ENCODE measurements at regions not wholly inside any gene's neighbourhood (a gene's known extent, or its start where the extent isn't known, plus 50 kb on each side); places are given as distances from the start of the nearest gene placed in this dataset.

DNA sequence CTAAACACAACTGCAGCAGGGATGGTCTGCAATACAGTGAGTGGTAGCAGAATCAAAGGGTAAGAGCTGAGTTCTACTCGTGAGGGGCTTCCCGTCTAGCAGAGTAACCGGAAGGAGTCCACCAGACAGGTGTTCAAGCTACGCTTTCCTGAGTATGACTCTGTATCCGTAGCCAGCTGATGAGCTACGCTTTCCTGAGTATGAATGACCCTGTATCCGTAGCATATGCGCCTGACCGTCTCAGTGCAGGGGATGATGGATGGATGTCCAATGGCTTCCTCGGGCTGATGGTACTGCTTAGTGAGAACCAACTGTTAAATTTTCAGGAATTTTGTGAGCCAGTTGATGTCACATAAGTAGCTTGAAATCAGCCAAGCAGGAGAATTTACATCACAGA, 244.1 kb upstream of the MYT1L start:
- Histone ChIP-seq H3K27me3 (ENCODE audit: control insufficient read depth, low read length) (no peaks in the 10 kb centered on the region), H3F3A (ENCODE audit: control insufficient read depth, insufficient read depth) (no peaks in the 10 kb centered on the region), H4K20me1 (ENCODE audit: control insufficient read depth, insufficient read depth, low read depth, low read length) (no peaks in the 10 kb centered on the region), H3K36me3 (ENCODE audit: control insufficient read depth, low read length) (no peaks in the 10 kb centered on the region), H3K27ac (ENCODE audit: low read depth, low read length) (no peak overlapping the region), H3K4me1 (ENCODE audit: control insufficient read depth, low read length) (no peaks in the 10 kb centered on the region), H3K9me2 (replicated peaks; ENCODE audit: control insufficient read depth, low read length) (no peaks in the 10 kb centered on the region), H3K79me2 (ENCODE audit: control insufficient read depth, low read length) (no peaks in the 10 kb centered on the region), H3K9me3 (ENCODE audit: control insufficient read depth, insufficient read depth, low read length) (peaks cover 30% of the 10 kb centered on the region; the same call in 1 of the 2 replicates), H3K4me2 (ENCODE audit: low read length) (no peak overlapping the region), H3K4me3 (ENCODE audit: low read length) (no peak overlapping the region)
- TF ChIP-seq CTCF (IDR thresholded peaks at IDR 0.05; ENCODE audit: low read depth, low read length, poor library complexity, severe bottlenecking) (no peak), EZH2phosphoT487 (IDR thresholded peaks at IDR 0.05; ENCODE audit: borderline replicate concordance, low read length) (no peak)

- Histone ChIP-seq H3K4me3 (ENCODE audit: low read length) (no peak overlapping the region), H3K9me3 (ENCODE audit: control insufficient read depth, insufficient read depth, low read length) (peaks cover 30% of the 10 kb centered on the region; the same call in 1 of the 2 replicates), H3K27ac (ENCODE audit: low read depth, low read length) (no peak overlapping the region), H4K20me1 (ENCODE audit: control insufficient read depth, insufficient read depth, low read depth, low read length) (no peaks in the 10 kb centered on the region), H3K9me2 (replicated peaks; ENCODE audit: control insufficient read depth, low read length) (no peaks in the 10 kb centered on the region), H3K27me3 (ENCODE audit: control insufficient read depth, low read length) (no peaks in the 10 kb centered on the region), H3F3A (ENCODE audit: control insufficient read depth, insufficient read depth) (no peaks in the 10 kb centered on the region), H3K4me1 (ENCODE audit: control insufficient read depth, low read length) (no peaks in the 10 kb centered on the region), H3K4me2 (ENCODE audit: low read length) (no peak overlapping the region), H3K36me3 (ENCODE audit: control insufficient read depth, low read length) (no peaks in the 10 kb centered on the region), H3K79me2 (ENCODE audit: control insufficient read depth, low read length) (no peaks in the 10 kb centered on the region)
- TF ChIP-seq EZH2phosphoT487 (IDR thresholded peaks at IDR 0.05; ENCODE audit: borderline replicate concordance, low read length) (no peak), CTCF (IDR thresholded peaks at IDR 0.05; ENCODE audit: low read depth, low read length, poor library complexity, severe bottlenecking) (no peak)
Observed at GRCh38 chr2:2574401-2575180, 243.5 kb upstream of the MYT1L start.

- H3F3A ChIP-seq (ENCODE audit: control insufficient read depth, insufficient read depth) = no peaks in the 10 kb centered on the region
- H3K4me2 ChIP-seq (ENCODE audit: low read length) = no peak overlapping the region
- no peak overlapping the region for H3K27ac ChIP-seq (ENCODE audit: low read depth, low read length)
- H3K36me3 ChIP-seq (ENCODE audit: control insufficient read depth, low read length) = no peaks in the 10 kb centered on the region
- no peaks in the 10 kb centered on the region for H3K79me2 ChIP-seq (ENCODE audit: control insufficient read depth, low read length)
- no peaks in the 10 kb centered on the region for H3K4me1 ChIP-seq (ENCODE audit: control insufficient read depth, low read length)
- TF ChIP-seq EZH2phosphoT487 (IDR thresholded peaks at IDR 0.05; ENCODE audit: borderline replicate concordance, low read length) (no peak), CTCF (IDR thresholded peaks at IDR 0.05; ENCODE audit: low read depth, low read length, poor library complexity, severe bottlenecking) (no peak)
- H3K27me3 ChIP-seq (ENCODE audit: control insufficient read depth, low read length) = no peaks in the 10 kb centered on the region
- H3K9me2 ChIP-seq (replicated peaks; ENCODE audit: control insufficient read depth, low read length) = no peaks in the 10 kb centered on the region
- no peak overlapping the region for H3K4me3 ChIP-seq (ENCODE audit: low read length)
- peaks cover 30% of the 10 kb centered on the region; the same call in 1 of the 2 replicates for H3K9me3 ChIP-seq (ENCODE audit: control insufficient read depth, insufficient read depth, low read length)
- H4K20me1 ChIP-seq (ENCODE audit: control insufficient read depth, insufficient read depth, low read depth, low read length) = no peaks in the 10 kb centered on the region
Observed at GRCh38 chr2:2573658-2574293, 242.7 kb upstream of the MYT1L start.

Data from DOHH2 (cell line).